A204.1 (cell line): ENCODE measurements at regions not wholly inside any gene's neighbourhood (a gene's known extent, or its start where the extent isn't known, plus 50 kb on each side); places are given as distances from the start of the nearest gene placed in this dataset.
"Not testable (repeated sequence)": the region's sequence is repeated elsewhere in the genome, so short reads cannot be mapped to it uniquely, and the experiment has no call there.

Source experiments
- FAIRE-seq: peaks from 2 replicates; lab custom pipeline; 2012; peaks lifted over from hg19 to GRCh38; lab: Jason Lieb, UNC

DNA sequence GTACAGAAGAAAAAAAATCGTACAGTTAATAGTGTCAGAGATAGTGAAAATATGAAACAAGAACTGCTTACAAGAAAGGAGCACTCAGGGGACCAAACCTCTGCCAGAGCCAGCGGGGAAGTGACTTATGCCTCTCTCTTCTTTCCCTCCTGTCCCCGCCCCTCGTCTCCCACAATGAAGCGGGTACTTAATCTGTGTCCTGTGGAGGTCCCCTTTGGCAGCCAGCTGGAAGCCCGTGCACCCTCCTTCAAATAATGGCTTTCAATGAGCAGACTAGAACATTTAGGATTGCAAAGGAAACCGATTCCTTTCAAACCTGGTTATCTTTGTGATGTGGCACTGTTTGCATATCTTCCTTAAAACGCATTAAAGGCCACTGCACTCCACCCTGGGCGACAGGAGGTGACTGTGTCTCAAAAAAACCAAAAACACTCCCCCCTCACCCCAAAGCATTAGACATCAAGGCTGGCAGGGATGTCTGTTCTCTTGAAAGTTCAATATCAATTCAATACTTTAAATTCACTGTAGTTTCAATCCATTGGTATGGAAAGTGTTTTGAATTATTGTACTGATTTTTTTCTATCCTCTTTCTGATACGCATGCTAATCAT is 51.7 kb downstream of the PPIAL4C start:
- FAIRE-seq: not testable (repeated sequence)

DNA sequence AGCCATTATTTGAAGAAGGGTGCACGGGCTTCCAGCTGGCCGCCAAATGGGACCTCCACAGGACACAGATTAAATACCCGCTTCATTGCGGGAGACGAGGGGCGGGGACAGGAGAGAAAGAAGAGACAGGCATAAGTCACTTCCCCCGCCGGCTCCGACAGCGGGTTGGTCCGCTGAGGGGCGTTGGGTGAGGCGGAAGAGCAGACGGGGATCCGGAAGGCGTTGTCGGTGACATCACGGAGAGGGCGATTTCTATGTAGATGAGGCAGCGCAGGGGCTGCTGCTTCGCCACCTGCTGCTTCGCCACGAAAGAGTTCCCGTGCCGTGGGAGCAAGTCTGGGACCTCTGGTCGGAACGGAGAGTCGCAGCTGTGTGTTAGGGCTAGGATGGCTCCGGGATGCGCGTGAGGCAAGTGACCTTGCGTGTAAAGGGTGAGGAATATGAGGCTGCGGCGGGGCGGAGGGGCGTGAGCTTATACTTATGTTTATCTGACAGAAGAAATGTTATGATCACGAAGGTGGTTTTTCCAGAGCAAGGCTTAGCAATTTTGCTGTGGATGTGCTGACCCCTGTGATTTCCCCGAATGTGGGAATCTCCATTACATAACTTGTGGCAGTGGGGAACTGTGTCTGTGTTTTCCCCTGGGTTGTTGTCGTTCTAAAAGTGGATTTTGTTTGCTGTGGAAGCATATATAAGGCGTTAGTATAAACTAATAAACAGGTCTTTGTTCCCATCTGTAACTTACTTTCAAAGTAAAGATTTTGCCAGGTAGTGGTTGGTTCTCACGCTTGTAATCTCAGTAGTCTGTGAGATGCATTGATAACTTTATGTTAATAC is 52.9 kb downstream of the PPIAL4C start:
- FAIRE-seq: not testable (repeated sequence)

DNA sequence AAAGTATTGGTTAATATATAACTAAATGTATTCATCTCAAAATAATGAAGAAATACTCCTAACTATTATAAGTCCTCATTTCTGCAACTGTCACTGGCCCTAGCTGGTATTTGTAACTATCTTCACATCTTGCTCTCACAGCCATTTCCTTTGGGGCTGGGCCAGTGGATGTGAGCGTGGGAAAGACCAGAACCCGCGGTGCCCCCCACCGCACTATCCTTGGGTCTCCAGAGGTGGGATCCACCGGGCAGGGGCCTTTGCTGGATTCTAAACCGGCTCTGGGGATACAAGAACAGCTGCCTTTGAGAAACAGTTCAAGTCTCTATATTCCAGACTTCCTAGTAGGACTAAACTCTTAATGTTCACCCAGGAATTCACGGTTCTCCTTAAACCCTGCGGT is 54.8 kb downstream of the PPIAL4C start:
- not testable (repeated sequence) for FAIRE-seq

DNA sequence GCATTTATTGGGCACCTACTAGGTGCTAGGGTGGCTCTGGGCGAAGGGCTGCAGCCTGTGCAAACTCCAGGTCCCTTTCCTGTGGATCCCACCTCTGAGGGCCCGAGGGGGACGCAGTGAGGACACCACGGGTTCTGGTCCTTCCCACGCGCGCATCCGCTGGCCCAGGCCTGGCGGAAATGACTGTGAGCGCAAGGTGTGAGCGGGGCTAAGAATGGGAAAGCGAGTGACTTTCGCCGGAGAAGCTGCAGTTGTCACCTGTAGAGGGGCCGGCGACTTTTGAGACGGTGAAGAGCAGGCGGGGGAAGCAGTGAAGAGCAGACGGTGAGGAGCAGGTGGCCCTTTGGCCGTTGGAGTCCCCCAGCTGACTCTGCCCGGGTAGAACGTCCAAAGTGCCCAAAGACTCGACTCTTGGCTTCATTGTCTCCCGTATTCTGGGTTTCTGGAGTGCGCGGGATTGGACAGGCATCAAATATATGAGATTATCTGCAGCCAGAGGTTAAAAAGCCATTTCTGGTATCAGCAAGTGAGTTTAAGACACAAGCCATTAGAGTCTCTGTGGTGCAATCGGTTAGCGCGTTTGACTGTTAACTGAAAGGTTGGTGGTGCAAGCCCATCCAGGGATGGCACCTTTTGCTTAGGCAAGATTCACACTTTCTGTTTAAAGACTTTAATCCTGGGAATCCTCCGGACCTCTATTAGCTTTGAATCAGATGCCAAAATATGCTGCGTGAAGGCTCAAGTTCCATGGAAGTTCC is 55.4 kb downstream of the PPIAL4C start:
- not testable (repeated sequence) for FAIRE-seq

DNA sequence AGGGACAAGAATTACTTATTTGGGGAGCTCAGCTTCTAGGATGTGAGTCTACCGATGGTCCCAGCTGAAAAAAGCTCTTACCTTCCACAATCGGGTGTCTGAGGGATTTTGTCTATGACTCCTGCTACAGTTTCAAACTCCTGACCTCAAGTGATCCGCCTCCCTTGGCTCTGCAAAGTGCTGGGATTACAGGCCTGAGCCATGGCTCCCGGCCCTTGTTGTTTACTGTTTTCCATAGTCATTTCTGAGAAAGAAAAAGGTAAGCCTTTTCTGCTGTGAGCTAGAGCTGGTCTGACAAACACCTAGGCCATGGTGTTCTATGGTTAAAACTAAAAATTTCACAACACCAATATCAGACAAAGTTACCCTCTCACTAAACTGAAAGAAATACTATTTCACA is 57.5 kb downstream of the PPIAL4C start:
- FAIRE-seq: not testable (repeated sequence)

DNA sequence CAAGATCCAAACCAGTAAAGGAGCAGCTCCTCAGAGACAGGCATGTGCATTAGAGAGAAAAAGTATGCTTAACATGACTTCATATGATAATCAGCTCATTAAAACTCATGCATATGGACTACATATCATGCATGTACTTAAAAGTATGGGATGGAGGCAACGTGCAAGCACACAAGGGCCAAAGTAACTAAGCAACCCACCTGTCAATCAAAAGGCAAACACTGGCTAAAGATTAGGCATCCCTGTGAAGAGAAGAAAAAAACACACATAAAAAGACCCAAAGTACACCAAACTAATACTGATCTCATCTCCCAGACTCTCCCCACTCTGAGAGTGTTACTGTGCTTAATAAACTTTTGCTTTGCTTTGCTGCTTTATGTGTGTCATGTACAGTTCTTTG is 61.2 kb downstream of the PPIAL4C start:
- not testable (repeated sequence) for FAIRE-seq

DNA sequence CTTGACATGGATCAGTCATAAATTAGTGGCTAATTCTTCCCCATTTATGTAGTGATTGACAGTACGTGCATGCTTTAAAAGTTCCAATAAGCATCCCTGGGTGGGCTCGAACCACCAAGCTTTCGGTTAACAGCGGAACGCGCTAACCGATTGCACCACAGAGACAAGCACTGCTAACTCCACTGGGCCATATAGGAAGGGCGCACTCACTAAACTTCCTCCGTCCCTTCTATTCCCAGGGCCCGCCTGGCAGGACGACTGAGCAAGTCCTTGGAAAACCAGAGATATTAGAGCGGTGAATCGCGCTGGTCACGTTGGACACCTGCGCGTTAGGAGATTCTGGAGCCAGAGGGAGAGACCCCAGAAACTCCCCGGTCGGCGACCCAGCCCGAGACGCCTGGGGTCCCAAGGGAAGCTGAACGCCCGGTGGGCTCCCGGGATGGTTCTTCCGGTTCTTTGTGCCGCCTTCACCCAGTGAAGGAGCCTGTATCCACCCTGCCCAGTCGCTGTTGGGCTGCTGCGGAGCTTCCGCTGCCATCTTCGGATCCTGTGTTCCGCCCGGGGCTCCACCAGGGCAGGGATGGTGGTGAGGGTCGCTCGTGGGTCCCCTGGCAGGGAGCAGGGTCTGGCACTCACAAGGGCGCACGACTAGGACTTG is 62.8 kb downstream of the PPIAL4C start:
- FAIRE-seq: not testable (repeated sequence)

DNA sequence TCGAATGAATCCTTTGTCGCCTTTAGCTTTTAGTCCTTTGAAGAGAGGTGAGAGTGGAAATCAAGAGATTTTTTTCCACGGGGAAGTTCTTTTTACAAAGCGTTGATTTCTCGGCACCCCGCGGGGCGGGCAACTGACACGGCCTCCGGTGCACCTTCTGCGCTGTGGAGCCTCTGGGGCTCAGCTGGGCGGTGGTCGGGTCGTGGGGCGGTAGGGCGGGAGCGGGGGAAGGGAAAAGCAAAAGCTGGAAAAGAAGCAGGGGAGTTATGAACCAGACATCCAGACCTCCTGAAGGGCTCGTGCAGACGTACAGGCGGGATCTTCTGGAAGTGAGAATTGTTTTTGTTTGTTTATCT is 63.3 kb downstream of the PPIAL4C start:
- not testable (repeated sequence) for FAIRE-seq

DNA sequence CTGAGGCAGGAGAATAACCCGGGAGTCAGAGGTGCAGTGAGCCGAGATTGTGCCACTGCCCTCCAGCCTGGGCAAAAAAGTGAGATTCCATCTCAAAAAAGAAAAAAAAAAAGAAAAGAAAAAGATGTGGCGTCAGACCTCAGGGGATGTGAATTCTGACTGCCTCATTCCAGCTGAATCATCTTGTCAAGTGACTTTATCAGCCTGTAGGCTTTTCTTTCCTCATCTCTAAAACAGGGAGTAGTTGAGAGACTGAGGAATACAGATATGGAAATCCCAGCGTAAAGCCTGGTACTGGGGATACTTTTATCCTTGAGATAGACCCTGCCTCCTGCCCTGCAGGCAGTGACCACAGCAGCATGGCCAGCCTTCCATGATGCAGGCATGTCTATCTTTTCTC is 74.1 kb downstream of the PPIAL4C start:
- FAIRE-seq: not testable (repeated sequence)

DNA sequence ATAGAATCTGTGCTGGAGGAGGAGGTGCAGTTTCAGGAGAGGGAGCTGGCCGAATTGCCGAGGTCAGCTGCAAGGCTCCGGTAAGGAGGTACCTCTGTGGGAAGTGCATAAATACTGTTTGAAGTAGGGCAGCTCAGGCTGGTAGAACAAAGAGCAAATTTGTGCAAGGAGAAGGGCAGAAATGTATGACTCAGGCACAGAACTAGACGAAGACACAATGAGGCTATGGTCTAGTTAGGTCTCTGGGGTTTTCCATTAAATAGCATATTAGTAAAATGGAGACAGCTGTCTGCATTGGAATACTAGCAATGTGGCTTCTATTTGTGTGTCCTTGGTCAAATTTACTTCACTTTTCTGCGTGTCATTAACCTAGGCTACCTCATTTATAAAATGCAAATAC is 74.5 kb downstream of the PPIAL4C start:
- FAIRE-seq: not testable (repeated sequence)

DNA sequence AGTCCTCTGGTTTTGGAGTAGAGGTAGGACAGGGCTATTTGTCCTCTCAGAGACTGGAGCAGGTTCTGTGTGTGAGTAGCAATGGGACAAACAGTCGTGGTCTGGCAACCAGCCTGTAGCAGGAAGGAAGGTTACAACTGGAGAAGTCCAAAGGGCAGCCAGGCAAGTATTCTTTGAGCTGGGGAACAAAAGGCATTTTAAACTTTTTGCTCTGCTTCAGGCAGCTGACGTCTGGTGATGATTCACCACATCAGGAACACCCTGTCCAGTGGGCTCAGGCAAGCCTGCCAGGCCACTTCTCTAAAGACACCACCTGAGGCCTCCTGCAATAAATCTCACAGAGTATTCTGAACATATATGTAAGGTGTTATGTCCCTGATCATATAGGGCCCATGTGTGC is 81.0 kb downstream of the PPIAL4C start:
- FAIRE-seq: not testable (repeated sequence)

DNA sequence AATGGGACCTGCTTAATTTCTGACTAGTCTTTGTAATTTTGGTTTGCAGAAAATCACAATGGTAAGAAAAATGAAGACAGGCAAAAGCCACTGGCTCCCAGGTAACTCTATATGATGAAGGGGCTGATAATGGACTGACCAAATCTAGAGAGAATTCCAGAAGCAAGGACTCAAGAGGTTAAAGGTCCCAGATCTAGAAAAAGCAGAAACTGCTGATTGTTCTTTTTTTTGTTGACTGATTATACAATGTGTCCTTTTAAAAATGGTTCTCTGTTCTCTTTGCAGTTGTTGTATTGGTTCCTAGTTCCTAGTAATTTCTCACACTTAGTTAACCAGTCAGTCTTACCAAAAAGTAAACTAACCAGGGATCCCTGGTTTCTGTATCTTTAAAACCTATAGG is 81.4 kb downstream of the PPIAL4C start:
- FAIRE-seq: not testable (repeated sequence)

DNA sequence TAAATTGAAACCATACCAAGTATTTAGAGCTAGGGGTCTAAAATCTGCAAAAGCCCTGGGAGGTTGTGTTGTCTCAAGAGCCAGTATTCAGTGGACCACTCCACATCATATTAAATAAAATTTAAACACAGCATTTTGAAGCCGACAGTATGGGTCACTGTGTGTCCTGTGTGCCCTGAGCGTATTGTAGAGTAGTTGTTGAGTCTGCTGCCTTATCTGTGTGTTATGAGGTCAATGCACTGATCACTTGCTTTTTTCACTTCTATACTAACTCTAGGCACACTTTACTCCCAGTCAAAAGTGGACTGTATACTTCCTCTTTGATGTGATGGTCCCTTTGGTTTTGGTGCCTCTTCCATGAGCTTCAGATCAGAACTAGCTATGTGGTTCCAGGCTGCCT is 81.9 kb downstream of the PPIAL4C start:
- FAIRE-seq: not testable (repeated sequence)

DNA sequence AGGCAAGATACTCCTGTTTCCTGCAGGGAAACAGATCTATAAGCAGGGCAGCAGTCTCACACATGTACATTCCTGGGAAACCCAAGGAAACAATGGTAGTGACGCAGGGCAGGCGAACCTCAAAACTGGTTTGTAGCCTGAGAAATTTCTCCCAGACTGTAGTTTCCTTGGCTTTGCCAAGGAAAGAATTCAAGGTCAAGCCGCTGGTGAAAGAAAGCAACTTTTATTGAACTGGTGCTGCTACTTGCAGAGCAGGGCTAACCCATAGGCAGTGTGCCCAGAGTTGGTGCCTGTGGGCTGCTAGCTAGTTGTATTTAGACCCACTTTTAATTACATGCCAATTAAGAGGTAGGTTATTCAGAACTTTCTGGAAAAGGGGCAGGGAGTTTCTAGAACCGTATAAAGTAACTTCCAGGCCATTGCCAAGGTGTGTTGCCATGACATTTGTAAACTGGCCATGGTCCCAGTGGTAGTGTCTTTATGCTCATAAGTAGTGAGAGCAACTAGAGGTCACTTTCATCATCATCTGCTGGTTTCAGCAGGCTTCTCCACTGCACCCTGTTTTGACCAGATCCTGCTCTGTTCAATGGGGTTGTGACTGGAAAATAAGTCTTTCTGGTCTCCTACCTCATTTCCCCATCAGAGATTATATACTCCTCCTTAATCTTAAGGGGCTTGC is 89.7 kb downstream of the PPIAL4C start:
- FAIRE-seq: not testable (repeated sequence)

DNA sequence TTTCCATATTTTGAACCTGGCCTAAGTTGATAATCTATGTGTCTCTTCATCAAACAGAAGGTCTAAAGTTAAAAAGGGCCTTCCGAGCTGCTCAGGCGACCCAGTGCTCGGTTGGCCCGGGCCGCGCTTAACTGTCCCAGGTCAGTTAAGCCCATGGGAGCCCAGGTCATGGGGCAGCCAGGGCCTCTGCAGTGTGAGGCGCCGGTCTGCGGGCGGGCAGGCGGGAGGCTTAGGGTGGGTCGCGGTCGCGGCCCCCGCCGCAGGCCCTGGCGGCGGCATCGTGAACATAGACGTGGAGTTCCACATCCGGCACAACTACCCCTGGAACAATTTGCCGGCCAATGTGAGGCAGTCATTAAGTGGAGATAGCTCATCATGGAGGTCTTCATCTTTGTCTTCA is 91.3 kb downstream of the PPIAL4C start:
- FAIRE-seq: not testable (repeated sequence)

DNA sequence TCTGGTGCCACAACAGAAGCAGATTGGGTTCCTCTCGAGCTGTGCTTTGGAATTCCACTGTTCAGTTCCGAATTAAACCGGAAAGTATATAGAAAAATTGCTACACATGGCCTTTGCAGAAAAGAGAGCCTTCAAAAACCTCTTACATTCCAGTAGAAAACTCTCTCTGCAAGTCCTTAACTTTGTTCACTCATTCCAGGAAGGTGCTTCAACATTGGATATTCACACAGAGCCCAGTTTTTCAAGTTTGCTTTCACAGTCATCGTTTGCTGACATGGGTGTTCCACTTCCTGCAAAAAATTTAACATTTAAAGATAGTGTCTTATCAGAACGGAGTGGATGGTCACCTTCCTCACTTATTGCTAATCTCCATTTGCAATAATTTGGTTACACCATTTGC is 93.7 kb downstream of the PPIAL4C start:
- not testable (repeated sequence) for FAIRE-seq

DNA sequence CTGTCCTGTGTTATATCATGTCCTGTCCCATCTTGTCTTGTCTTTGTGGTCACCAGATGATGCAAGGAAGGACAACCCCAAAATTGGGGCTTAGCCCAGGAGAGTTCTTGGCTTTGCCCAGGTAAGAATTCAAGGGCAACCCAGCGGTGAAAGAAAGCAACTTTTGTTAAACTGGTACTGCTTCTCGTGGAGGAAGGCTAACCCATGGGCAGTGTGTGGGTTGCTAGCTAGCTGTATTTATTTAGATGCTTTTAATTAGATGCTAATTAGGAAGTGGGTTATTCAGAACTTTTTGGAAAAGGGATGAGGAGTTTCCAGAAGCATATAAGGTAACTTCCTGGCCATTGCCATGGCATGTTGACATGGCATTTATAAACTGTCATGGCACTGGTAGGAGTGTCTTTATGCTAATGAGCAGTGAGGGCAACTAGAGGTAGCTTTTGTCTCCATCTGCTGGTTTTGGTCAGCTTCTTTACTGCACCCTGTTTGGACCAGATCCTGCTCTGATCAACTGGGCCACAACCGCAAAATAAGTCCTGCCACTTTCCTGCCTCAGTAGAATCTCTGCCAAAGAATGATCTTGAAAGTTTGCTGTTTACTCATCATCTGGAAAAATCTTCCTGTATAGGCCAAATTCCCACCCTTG is 95.8 kb upstream of the FCGR1A start:
- FAIRE-seq: not testable (repeated sequence)

DNA sequence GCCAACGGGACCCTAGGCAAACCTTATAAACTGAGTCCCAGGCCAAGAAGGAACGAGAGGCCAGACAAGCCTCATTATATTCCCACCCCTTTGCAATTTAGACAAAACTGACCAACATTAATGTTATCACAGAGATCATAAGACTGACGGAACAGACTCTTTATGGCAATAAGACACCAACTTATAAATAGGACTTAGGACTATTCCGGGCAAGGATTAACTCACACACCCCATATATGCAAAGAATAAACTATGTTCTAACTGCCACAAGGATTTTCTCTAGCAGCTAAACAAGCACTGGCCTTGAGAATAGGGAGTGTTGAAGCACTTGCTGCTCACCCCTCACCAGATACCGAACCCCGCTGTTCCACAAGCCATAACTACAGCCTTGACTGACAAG is 91.1 kb upstream of the FCGR1A start:
- FAIRE-seq: not testable (repeated sequence)

DNA sequence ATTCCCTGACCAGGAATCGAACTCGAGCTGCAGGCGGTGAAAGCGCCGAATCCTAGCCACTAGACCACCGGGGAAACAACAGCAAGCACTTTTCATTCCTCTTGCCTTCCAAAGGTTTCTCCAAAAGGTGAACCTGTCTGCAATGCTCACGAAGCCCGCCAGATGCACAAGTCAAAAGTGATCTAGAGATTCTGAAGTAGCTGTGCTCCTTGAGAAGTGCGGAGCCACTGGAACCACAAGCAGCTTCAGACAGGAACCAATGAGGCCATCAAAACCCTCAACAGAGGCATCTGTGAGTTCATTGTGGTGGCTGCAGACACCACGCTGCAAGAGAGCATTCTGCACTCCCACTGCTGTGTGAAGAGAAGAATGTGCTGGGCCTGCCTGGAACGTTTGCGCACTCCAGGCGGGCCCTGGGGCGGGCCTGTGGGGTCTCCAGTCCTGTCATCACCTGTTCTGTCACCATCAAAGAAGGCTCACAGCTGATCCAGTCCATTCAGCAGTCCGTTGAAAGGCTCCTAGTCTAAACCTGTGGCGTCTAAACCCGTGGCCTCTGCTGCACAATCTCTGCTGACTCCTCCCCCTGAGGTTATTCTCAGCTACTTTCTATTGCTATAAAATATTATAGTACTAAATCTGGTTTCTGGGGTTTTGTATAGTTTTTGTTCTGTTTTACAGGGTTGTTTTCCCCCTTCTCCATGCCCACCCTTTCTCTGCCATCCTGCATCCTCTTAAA is 89.5 kb upstream of the FCGR1A start:
- not testable (repeated sequence) for FAIRE-seq

DNA sequence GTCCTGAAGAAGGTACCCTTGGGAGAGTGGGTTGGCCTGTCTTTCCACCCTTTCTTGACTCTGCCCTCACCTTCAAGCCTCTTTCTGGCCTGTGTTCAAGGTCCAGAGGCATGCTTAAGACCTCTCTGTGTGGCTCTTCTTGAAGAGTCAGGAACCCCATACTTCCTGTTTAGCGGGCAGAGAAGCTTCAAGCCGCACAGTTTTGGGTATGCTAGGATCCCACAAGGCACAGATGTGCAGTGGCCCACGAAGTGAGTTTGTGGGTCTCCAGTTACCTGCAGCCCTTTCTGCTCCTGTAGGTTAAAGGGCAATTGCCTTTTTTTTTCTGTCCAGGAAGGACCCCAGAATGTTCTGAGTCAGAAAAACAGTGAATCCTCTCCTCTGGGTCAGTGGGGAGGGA is 87.4 kb upstream of the FCGR1A start:
- FAIRE-seq: not testable (repeated sequence)

DNA sequence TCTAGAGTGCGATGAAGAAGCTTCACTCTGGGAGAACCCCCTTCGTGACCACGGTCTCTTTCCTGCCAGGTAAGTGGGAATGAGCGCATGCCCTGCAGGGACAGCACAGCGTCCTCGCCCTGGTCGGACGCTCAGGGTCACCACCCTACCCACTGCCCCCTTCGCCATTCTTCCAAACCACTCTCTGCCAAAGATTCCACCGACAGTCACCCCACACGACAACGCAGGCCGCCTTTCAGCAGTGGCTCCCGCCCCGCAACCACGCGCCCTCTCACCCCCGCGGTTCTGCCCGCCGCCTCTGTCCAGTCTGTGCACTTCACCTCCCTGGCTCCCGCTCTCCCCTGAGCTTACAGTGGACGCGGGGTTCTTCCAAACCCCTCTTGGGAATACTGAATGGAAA is 82.3 kb upstream of the FCGR1A start:
- not testable (repeated sequence) for FAIRE-seq
